ENCODE measurements at regions not wholly inside any gene's neighbourhood (a gene's known extent, or its start where the extent isn't known, plus 50 kb on each side); places are given as distances from the start of the nearest gene placed in this dataset.

GRCh38 chr18:46329736-46330246, 225.6 kb downstream of the HAUS1 start:
- H3K27me3 Mint-ChIP-seq = peaks cover 45% of the 10 kb centered on the region
- H3K9me3 Mint-ChIP-seq = no peaks in the 10 kb centered on the region
- no peak overlapping the region for H3K4me3 Mint-ChIP-seq
- ATAC-seq = no peak
- no peak overlapping the region for H3K27ac Mint-ChIP-seq
- H3K4me1 Mint-ChIP-seq = peaks cover 11% of the 10 kb centered on the region
- H3K36me3 Mint-ChIP-seq = no peaks in the 10 kb centered on the region

- Mint-ChIP-seq H3K27ac (no peak overlapping the region), H3K4me1 (peaks cover 22% of the 10 kb centered on the region), H3K36me3 (no peaks in the 10 kb centered on the region), H3K4me3 (no peak overlapping the region), H3K27me3 (peaks cover 61% of the 10 kb centered on the region), H3K9me3 (no peaks in the 10 kb centered on the region)
- no peak for ATAC-seq
These were observed 227.1 kb downstream of the HAUS1 start for GRCh38 chr18:46331316-46331715.

GRCh38 chr18:46332286-46332801, 228.2 kb downstream of the HAUS1 start:
- Mint-ChIP-seq H3K27ac (no peak overlapping the region), H3K36me3 (no peaks in the 10 kb centered on the region), H3K9me3 (no peaks in the 10 kb centered on the region), H3K4me3 (no peak overlapping the region), H3K27me3 (peaks cover 71% of the 10 kb centered on the region), H3K4me1 (peaks cover 22% of the 10 kb centered on the region)
- ATAC-seq = no peak

GRCh38 chr18:46332921-46333341, 228.7 kb downstream of the HAUS1 start:
- peaks cover 22% of the 10 kb centered on the region for H3K4me1 Mint-ChIP-seq
- no peak for ATAC-seq
- H3K9me3 Mint-ChIP-seq = no peaks in the 10 kb centered on the region
- H3K4me3 Mint-ChIP-seq = no peak overlapping the region
- H3K36me3 Mint-ChIP-seq = no peaks in the 10 kb centered on the region
- no peak overlapping the region for H3K27ac Mint-ChIP-seq
- H3K27me3 Mint-ChIP-seq = peaks cover 77% of the 10 kb centered on the region

GRCh38 chr18:46333431-46334135, 229.4 kb downstream of the HAUS1 start:
- Mint-ChIP-seq H3K27ac (no peak overlapping the region), H3K4me3 (peak overlapping the region; percentile 42), H3K27me3 (peaks cover 81% of the 10 kb centered on the region), H3K4me1 (peaks cover 23% of the 10 kb centered on the region), H3K9me3 (no peaks in the 10 kb centered on the region), H3K36me3 (no peaks in the 10 kb centered on the region)
- ATAC-seq = no peak

- peaks cover 28% of the 10 kb centered on the region for H3K4me1 Mint-ChIP-seq
- H3K36me3 Mint-ChIP-seq = no peaks in the 10 kb centered on the region
- H3K27me3 Mint-ChIP-seq = peaks cover 75% of the 10 kb centered on the region
- no peaks in the 10 kb centered on the region for H3K9me3 Mint-ChIP-seq
- no peak for ATAC-seq
- peak overlapping the region; percentile 57 for H3K4me3 Mint-ChIP-seq
- H3K27ac Mint-ChIP-seq = no peak overlapping the region
These were observed 230.7 kb downstream of the HAUS1 start for GRCh38 chr18:46334868-46335281.

- peak overlapping the region; percentile 61 for H3K4me3 Mint-ChIP-seq
- ATAC-seq = no peak
- H3K4me1 Mint-ChIP-seq = peaks cover 28% of the 10 kb centered on the region
- H3K9me3 Mint-ChIP-seq = no peaks in the 10 kb centered on the region
- no peaks in the 10 kb centered on the region for H3K36me3 Mint-ChIP-seq
- no peak overlapping the region for H3K27ac Mint-ChIP-seq
- peaks cover 72% of the 10 kb centered on the region for H3K27me3 Mint-ChIP-seq
These were observed 231.4 kb downstream of the HAUS1 start for GRCh38 chr18:46335534-46336101.

- peaks cover 28% of the 10 kb centered on the region for H3K4me1 Mint-ChIP-seq
- no peak for ATAC-seq
- H3K27ac Mint-ChIP-seq = no peak overlapping the region
- H3K9me3 Mint-ChIP-seq = no peaks in the 10 kb centered on the region
- H3K4me3 Mint-ChIP-seq = no peak overlapping the region
- no peaks in the 10 kb centered on the region for H3K36me3 Mint-ChIP-seq
- H3K27me3 Mint-ChIP-seq = peaks cover 72% of the 10 kb centered on the region
These were observed 232.3 kb downstream of the HAUS1 start for GRCh38 chr18:46336278-46337111.

- Mint-ChIP-seq H3K27me3 (peaks cover 65% of the 10 kb centered on the region), H3K27ac (no peak overlapping the region), H3K4me3 (no peak overlapping the region), H3K4me1 (peaks cover 28% of the 10 kb centered on the region), H3K9me3 (no peaks in the 10 kb centered on the region), H3K36me3 (no peaks in the 10 kb centered on the region)
- ATAC-seq = no peak
These were observed 233.1 kb downstream of the HAUS1 start for GRCh38 chr18:46337271-46337670.

GRCh38 chr18:46338205-46338604, 234.0 kb downstream of the HAUS1 start:
- H3K27me3 Mint-ChIP-seq = peaks cover 56% of the 10 kb centered on the region
- ATAC-seq = no peak
- H3K27ac Mint-ChIP-seq = no peak overlapping the region
- no peak overlapping the region for H3K4me3 Mint-ChIP-seq
- H3K36me3 Mint-ChIP-seq = no peaks in the 10 kb centered on the region
- H3K4me1 Mint-ChIP-seq = peaks cover 27% of the 10 kb centered on the region
- H3K9me3 Mint-ChIP-seq = no peaks in the 10 kb centered on the region

- no peak for ATAC-seq
- no peaks in the 10 kb centered on the region for H3K36me3 Mint-ChIP-seq
- no peak overlapping the region for H3K27ac Mint-ChIP-seq
- H3K4me3 Mint-ChIP-seq = no peak overlapping the region
- no peaks in the 10 kb centered on the region for H3K9me3 Mint-ChIP-seq
- peaks cover 28% of the 10 kb centered on the region for H3K4me1 Mint-ChIP-seq
- peaks cover 51% of the 10 kb centered on the region for H3K27me3 Mint-ChIP-seq
These were observed 234.6 kb downstream of the HAUS1 start for GRCh38 chr18:46338766-46339165.

GRCh38 chr18:46340716-46341115, 236.5 kb downstream of the HAUS1 start:
- no peak for ATAC-seq
- Mint-ChIP-seq H3K4me3 (no peak overlapping the region), H3K27me3 (peaks cover 36% of the 10 kb centered on the region), H3K9me3 (no peaks in the 10 kb centered on the region), H3K27ac (no peak overlapping the region), H3K36me3 (no peaks in the 10 kb centered on the region), H3K4me1 (peaks cover 29% of the 10 kb centered on the region)

- Mint-ChIP-seq H3K27ac (no peak overlapping the region), H3K27me3 (peaks cover 22% of the 10 kb centered on the region), H3K4me3 (no peak overlapping the region), H3K4me1 (peaks cover 33% of the 10 kb centered on the region), H3K36me3 (no peaks in the 10 kb centered on the region), H3K9me3 (no peaks in the 10 kb centered on the region)
- no peak for ATAC-seq
These were observed 237.9 kb downstream of the HAUS1 start for GRCh38 chr18:46341986-46342525.

GRCh38 chr18:46343456-46343855, 239.3 kb downstream of the HAUS1 start:
- H3K9me3 Mint-ChIP-seq = no peaks in the 10 kb centered on the region
- peak overlapping the region; percentile 42 for H3K27ac Mint-ChIP-seq
- H3K27me3 Mint-ChIP-seq = peaks cover 8% of the 10 kb centered on the region
- H3K36me3 Mint-ChIP-seq = no peaks in the 10 kb centered on the region
- peaks cover 33% of the 10 kb centered on the region for H3K4me1 Mint-ChIP-seq
- H3K4me3 Mint-ChIP-seq = no peak overlapping the region
- no peak for ATAC-seq

- peak overlapping the region; percentile 21 for H3K4me3 Mint-ChIP-seq
These were observed 239.8 kb downstream of the HAUS1 start for GRCh38 chr18:46343931-46344372.

More at GRCh38 chr18:46343931-46344372, 239.8 kb downstream of the HAUS1 start:
- ATAC-seq = peak; percentile 79
- Mint-ChIP-seq H3K27ac (peak overlapping the region; percentile 42), H3K9me3 (no peaks in the 10 kb centered on the region), H3K27me3 (peaks cover 3% of the 10 kb centered on the region), H3K36me3 (no peaks in the 10 kb centered on the region), H3K4me1 (peaks cover 29% of the 10 kb centered on the region)
